SK-N-MC (cell line): ENCODE measurements at regions not wholly inside any gene's neighbourhood (a gene's known extent, or its start where the extent isn't known, plus 50 kb on each side); places are given as distances from the start of the nearest gene placed in this dataset.

ENCODE experiments used
- EZH2 ChIP-seq: fragments of 200-600 bp; sonication (generic); IDR thresholded peaks from one replicate; pipeline ENCODE4 v1.6.1; 2017; ENCODE audit warnings: antibody characterized with exemption
- POLR2AphosphoS5 ChIP-seq: IDR thresholded peaks from 2 replicates; pipeline ENCODE4 v1.6.1; 2012; ENCODE audit warnings: mild to moderate bottlenecking, low read depth, low read length, borderline replicate concordance

- TF ChIP-seq EZH2 (no peak), POLR2AphosphoS5 (no peak)
Measured at GRCh38 chr1:221084681-221085080, 205.4 kb downstream of the HLX start.
